RWPE2 (cell line): ENCODE measurements at regions not wholly inside any gene's neighbourhood (a gene's known extent, or its start where the extent isn't known, plus 50 kb on each side); places are given as distances from the start of the nearest gene placed in this dataset.

ENCODE experiments used
- ATAC-seq: fragments of 200-7000 bp; cut with Tn5 transposase; 3 replicates; pipeline ENCODE4 v1.9.1; 2021; ENCODE audit warnings: low read depth
- DNase-seq: peaks from one replicate; pipeline ENCODE4 v3.0.0-alpha.2; 2020; ENCODE audit warnings: low spot score
- H3K27ac ChIP-seq: fragments of 450-650 bp; 2 replicates; pipeline ENCODE4 v1.5.1; 2017; ENCODE audit warnings: mild to moderate bottlenecking; ENCODE audit not compliant: poor library complexity, severe bottlenecking
- H3K27me3 ChIP-seq: fragments of 250-450 bp; sonication (Bioruptor Pico); 2 replicates; pipeline ENCODE4 v1.5.1; 2021; ENCODE audit warnings: mild to moderate bottlenecking, moderate library complexity; ENCODE audit not compliant: insufficient read depth, poor library complexity, severe bottlenecking
- H3K36me3 ChIP-seq: fragments of 250-450 bp; sonication (Bioruptor Pico); 2 replicates; pipeline ENCODE4 v1.5.1; 2020; ENCODE audit warnings: low read depth, mild to moderate bottlenecking, moderate library complexity
- H3K4me1 ChIP-seq: fragments of 250-450 bp; sonication (Bioruptor Pico); 2 replicates; pipeline ENCODE4 v1.5.1; 2021; ENCODE audit warnings: mild to moderate bottlenecking, moderate library complexity; ENCODE audit not compliant: insufficient read depth, poor library complexity, severe bottlenecking
- H3K4me3 ChIP-seq: fragments of 250-450 bp; sonication (Bioruptor Pico); 2 replicates; pipeline ENCODE4 v1.5.1; 2021; ENCODE audit warnings: mild to moderate bottlenecking, moderate library complexity; ENCODE audit not compliant: severe bottlenecking
- H3K9me3 ChIP-seq: fragments of 250-450 bp; sonication (Bioruptor Pico); 2 replicates; pipeline ENCODE4 v1.5.1; 2021; ENCODE audit warnings: mild to moderate bottlenecking, moderate library complexity; ENCODE audit not compliant: severe bottlenecking
- CTCF ChIP-seq: fragments of 450-650 bp; IDR thresholded peaks from one replicate; pipeline ENCODE4 v1.5.1; 2017; ENCODE audit warnings: mild to moderate bottlenecking, moderate library complexity; ENCODE audit not compliant: poor library complexity, severe bottlenecking

DNA sequence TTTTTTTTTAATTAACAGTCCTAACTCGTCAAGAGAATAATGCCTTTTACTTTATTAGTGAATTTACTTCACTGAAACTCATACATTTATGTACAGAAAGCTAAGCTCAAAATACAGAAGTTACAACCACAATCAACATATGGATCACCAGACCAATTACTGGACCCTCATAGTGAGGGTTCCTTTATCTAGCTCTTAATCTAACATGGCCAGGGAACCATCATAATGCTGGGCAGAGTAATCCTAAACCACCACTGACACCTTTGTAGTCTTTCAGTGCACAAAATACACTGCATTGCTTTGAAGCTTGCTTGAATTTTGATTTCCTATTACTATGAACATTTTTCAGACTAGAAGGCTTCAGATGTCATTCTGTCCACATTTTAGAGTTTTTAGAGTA lies 1406.6 kb upstream of the PCDH9 start:
- no peak overlapping the region for H3K4me3 ChIP-seq
- H3K36me3 ChIP-seq: no peaks in the 10 kb centered on the region
- ATAC-seq (no peak), DNase-seq (no peak)
- no peak overlapping the region for H3K27ac ChIP-seq
- no peaks in the 10 kb centered on the region for H3K27me3 ChIP-seq
- no peaks in the 10 kb centered on the region for H3K4me1 ChIP-seq
- TF ChIP-seq CTCF: no peak
- no peaks in the 10 kb centered on the region for H3K9me3 ChIP-seq

GRCh38 chr13:68628994-68629393 lies 1398.9 kb upstream of the PCDH9 start:
- no peak overlapping the region for H3K27ac ChIP-seq
- ATAC-seq (no peak), DNase-seq (no peak)
- H3K36me3 ChIP-seq: no peaks in the 10 kb centered on the region
- H3K4me1 ChIP-seq: no peaks in the 10 kb centered on the region
- H3K4me3 ChIP-seq: no peak overlapping the region
- H3K27me3 ChIP-seq: no peaks in the 10 kb centered on the region
- TF ChIP-seq CTCF: no peak
- no peaks in the 10 kb centered on the region for H3K9me3 ChIP-seq

GRCh38 chr13:68627379-68627778 lies 1397.2 kb upstream of the PCDH9 start:
- no peaks in the 10 kb centered on the region for H3K4me1 ChIP-seq
- H3K36me3 ChIP-seq: no peaks in the 10 kb centered on the region
- no peak overlapping the region for H3K4me3 ChIP-seq
- ATAC-seq: no peak
- no peak for TF ChIP-seq CTCF
- DNase-seq: no peak
- H3K27ac ChIP-seq: no peak overlapping the region
- no peaks in the 10 kb centered on the region for H3K9me3 ChIP-seq
- no peaks in the 10 kb centered on the region for H3K27me3 ChIP-seq

DNA sequence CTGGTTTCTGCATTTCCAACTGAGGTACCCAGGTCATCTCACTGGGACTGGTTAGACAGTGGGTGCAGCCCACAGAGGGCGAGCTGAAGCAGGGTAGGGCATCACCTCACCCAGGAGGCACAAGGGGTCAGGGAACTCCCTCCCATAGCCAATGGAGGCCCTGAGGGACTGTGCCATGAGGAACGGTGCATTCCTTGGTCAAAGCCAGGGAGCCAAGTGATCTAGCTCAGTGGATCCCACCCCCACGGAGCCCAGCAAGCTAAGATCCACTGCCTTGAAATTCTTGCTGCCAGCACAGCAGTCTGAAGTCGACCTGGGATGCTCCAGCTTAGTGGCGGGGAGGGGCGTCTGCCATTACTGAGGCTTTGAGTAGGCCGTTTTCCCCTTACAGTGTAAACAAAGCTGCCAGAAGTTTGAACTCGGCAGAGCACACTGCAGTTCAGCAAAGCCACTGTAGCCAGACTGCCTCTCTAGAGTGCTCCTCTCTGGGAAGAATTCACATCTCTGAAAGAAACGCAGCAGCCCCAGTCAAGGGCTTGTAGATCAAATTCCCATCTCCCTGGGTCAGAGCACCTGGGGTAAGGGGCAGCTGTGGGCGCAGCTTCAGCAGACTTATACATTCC lies 1386.6 kb upstream of the PCDH9 start:
- no peaks in the 10 kb centered on the region for H3K9me3 ChIP-seq
- ATAC-seq: no peak
- DNase-seq: no peak
- no peaks in the 10 kb centered on the region for H3K4me1 ChIP-seq
- TF ChIP-seq CTCF: no peak
- H3K27ac ChIP-seq: no peak overlapping the region
- no peak overlapping the region for H3K4me3 ChIP-seq
- H3K27me3 ChIP-seq: no peaks in the 10 kb centered on the region
- H3K36me3 ChIP-seq: no peaks in the 10 kb centered on the region

GRCh38 chr13:68609661-68610060 lies 1379.5 kb upstream of the PCDH9 start:
- ATAC-seq: no peak
- H3K9me3 ChIP-seq: no peaks in the 10 kb centered on the region
- no peak for DNase-seq
- H3K27me3 ChIP-seq: no peaks in the 10 kb centered on the region
- no peaks in the 10 kb centered on the region for H3K36me3 ChIP-seq
- H3K4me1 ChIP-seq: no peaks in the 10 kb centered on the region
- no peak overlapping the region for H3K4me3 ChIP-seq
- H3K27ac ChIP-seq: no peak overlapping the region
- TF ChIP-seq CTCF: no peak
